ENCODE measurements at regions not wholly inside any gene's neighbourhood (a gene's known extent, or its start where the extent isn't known, plus 50 kb on each side); places are given as distances from the start of the nearest gene placed in this dataset.
"Not testable (repeated sequence)": the region's sequence is repeated elsewhere in the genome, so short reads cannot be mapped to it uniquely, and the experiment has no call there.

GRCh38 chr7:45415265-45415664, 158.9 kb upstream of the ADCY1 start:
- FAIRE-seq (no peak), DNase-seq (ENCODE audit: insufficient read length) (no peak)
- no peak for TF ChIP-seq TAF1 (IDR thresholded peaks at IDR 0.05; ENCODE audit: borderline replicate concordance, low read depth, low read length)

- no peak for TF ChIP-seq POLR2AphosphoS5 (IDR thresholded peaks at IDR 0.05; ENCODE audit: low read depth, low read length)
- no peak for TF ChIP-seq TAF1 (IDR thresholded peaks at IDR 0.05; ENCODE audit: borderline replicate concordance, low read depth, low read length)
- TF ChIP-seq POLR2A (IDR thresholded peaks at IDR 0.05; ENCODE audit: low read depth, low read length): no peak
- DNase-seq (ENCODE audit: insufficient read length) (no peak), FAIRE-seq (peak; percentile 61)
Measured at GRCh38 chr7:45416846-45417245, 157.3 kb upstream of the ADCY1 start.

- TF ChIP-seq POLR2AphosphoS5 (IDR thresholded peaks at IDR 0.05; ENCODE audit: low read depth, low read length) (no peak), POLR2A (IDR thresholded peaks at IDR 0.05; ENCODE audit: low read depth, low read length) (no peak), TAF1 (IDR thresholded peaks at IDR 0.05; ENCODE audit: borderline replicate concordance, low read depth, low read length) (no peak)
- FAIRE-seq (peak; percentile 67), DNase-seq (ENCODE audit: insufficient read length) (no peak)
Measured at GRCh38 chr7:45417268-45417667, 156.9 kb upstream of the ADCY1 start.

DNA sequence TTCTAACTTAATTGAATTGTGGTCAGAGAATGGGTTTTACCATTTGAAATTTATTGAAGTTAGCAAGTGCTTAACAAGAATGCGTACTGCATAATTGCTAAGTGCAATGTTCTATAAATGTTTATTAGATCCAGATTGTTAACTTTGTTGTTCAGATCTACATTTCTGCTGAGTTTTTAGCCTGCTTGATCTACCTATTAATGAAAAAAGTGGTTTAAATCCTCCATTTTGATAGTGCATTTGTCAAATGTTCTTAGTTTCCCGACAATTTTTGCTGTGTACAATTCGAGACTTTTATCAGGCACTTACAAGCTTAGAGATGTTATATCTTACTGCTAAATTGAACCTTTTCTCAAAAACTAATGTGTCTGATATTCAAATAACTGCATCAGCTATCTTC, 156.4 kb upstream of the ADCY1 start:
- TF ChIP-seq POLR2A (IDR thresholded peaks at IDR 0.05; ENCODE audit: low read depth, low read length) (no peak), TAF1 (IDR thresholded peaks at IDR 0.05; ENCODE audit: borderline replicate concordance, low read depth, low read length) (no peak), POLR2AphosphoS5 (IDR thresholded peaks at IDR 0.05; ENCODE audit: low read depth, low read length) (no peak)
- FAIRE-seq (no peak), DNase-seq (ENCODE audit: insufficient read length) (no peak)

GRCh38 chr7:45420843-45421495, 153.2 kb upstream of the ADCY1 start:
- TF ChIP-seq POLR2A (IDR thresholded peaks at IDR 0.05; ENCODE audit: low read depth, low read length) (no peak), POLR2AphosphoS5 (IDR thresholded peaks at IDR 0.05; ENCODE audit: low read depth, low read length) (no peak), TAF1 (IDR thresholded peaks at IDR 0.05; ENCODE audit: borderline replicate concordance, low read depth, low read length) (no peak)
- no peak for DNase-seq (ENCODE audit: insufficient read length)
- peak; percentile 73 for FAIRE-seq

DNA sequence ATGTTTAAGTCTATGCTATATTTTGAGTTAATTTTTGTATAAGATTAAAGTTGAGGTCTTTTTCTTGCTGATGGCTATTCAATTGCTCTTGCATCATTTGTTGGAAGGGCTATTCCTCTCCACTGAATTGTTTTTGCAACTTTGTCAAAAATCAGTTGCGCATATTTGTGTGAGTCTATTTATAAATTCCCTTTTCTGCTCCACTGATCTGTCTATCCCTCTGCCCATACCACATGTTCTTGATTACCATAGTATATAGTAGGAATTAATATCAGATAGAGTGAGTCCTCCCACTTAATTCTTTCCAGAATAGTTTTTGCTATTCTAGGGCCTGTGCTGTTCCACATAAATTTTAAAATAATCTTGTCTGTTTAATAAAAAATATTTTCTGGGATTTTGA, 152.4 kb upstream of the ADCY1 start:
- no peak for TF ChIP-seq POLR2AphosphoS5 (IDR thresholded peaks at IDR 0.05; ENCODE audit: low read depth, low read length)
- FAIRE-seq (no peak), DNase-seq (ENCODE audit: insufficient read length) (no peak)

GRCh38 chr7:45430397-45430796, 143.8 kb upstream of the ADCY1 start:
- no peak for FAIRE-seq
- no peak for DNase-seq (ENCODE audit: insufficient read length)
- TF ChIP-seq POLR2A (IDR thresholded peaks at IDR 0.05; ENCODE audit: low read depth, low read length): no peak
- no peak for TF ChIP-seq POLR2AphosphoS5 (IDR thresholded peaks at IDR 0.05; ENCODE audit: low read depth, low read length)
- no peak for TF ChIP-seq TAF1 (IDR thresholded peaks at IDR 0.05; ENCODE audit: borderline replicate concordance, low read depth, low read length)

DNA sequence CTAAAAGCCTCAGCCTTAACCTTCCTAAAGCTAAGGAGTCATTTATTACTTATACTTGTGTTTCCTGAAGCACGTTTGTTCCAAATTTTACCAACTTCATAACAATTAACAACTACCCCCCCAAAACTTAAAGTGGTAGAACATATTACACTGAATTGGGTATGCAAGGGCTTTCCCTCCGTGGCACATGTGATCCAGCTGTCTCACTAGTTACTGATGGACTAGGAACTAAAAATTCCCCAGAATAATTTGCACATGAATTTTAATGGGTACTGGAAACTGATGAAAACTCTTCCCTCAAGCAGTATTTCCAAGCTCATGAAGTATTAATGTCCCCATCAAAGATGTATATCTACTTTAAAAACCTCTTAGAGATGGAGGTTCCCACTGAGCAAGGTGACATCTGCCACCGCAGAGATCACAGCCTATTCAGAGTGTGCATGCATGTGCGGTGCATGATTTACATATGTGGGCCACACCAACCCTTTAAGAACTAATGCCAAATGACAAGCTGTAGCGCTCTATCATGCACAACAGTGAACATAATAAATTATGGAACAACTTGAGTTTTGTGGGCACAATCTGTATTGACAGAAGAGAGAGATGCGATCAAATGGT, 139.9 kb upstream of the ADCY1 start:
- DNase-seq (ENCODE audit: insufficient read length) (no peak), FAIRE-seq (no peak)
- TF ChIP-seq TAF1 (IDR thresholded peaks at IDR 0.05; ENCODE audit: borderline replicate concordance, low read depth, low read length): no peak
- no peak for TF ChIP-seq POLR2A (IDR thresholded peaks at IDR 0.05; ENCODE audit: low read depth, low read length)
- TF ChIP-seq POLR2AphosphoS5 (IDR thresholded peaks at IDR 0.05; ENCODE audit: low read depth, low read length): no peak

DNA sequence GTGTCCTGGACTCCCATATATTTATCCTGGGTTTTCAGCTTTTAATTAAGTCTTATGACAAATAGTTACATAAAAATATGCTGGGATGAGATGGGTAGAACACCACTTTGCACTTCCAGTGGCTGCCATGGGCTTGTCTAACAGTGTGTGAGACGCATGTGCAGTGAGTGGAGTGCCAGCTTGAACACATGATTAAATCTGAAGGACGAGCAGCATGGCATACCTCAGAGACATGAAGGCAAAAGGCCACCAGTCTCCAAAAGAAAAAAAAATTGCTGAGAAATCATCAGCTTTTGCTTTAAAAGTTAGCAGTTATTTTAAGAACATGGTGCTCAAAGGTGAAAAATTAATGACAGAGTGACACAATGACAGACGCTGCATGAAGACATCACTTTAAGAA, 139.0 kb upstream of the ADCY1 start:
- no peak for FAIRE-seq
- no peak for DNase-seq (ENCODE audit: insufficient read length)
- TF ChIP-seq POLR2AphosphoS5 (IDR thresholded peaks at IDR 0.05; ENCODE audit: low read depth, low read length) (no peak), POLR2A (IDR thresholded peaks at IDR 0.05; ENCODE audit: low read depth, low read length) (no peak), TAF1 (IDR thresholded peaks at IDR 0.05; ENCODE audit: borderline replicate concordance, low read depth, low read length) (no peak)

GRCh38 chr7:45435846-45436245, 138.3 kb upstream of the ADCY1 start:
- TF ChIP-seq POLR2AphosphoS5 (IDR thresholded peaks at IDR 0.05; ENCODE audit: low read depth, low read length): no peak
- TF ChIP-seq TAF1 (IDR thresholded peaks at IDR 0.05; ENCODE audit: borderline replicate concordance, low read depth, low read length): no peak
- TF ChIP-seq POLR2A (IDR thresholded peaks at IDR 0.05; ENCODE audit: low read depth, low read length): no peak
- FAIRE-seq: no peak
- DNase-seq (ENCODE audit: insufficient read length): no peak

GRCh38 chr7:45440776-45441175, 133.4 kb upstream of the ADCY1 start:
- not testable (repeated sequence) for FAIRE-seq; DNase-seq (ENCODE audit: insufficient read length)

- TF ChIP-seq POLR2AphosphoS5 (IDR thresholded peaks at IDR 0.05; ENCODE audit: low read depth, low read length) (no peak), TAF1 (IDR thresholded peaks at IDR 0.05; ENCODE audit: borderline replicate concordance, low read depth, low read length) (no peak), POLR2A (IDR thresholded peaks at IDR 0.05; ENCODE audit: low read depth, low read length) (no peak)
- DNase-seq (ENCODE audit: insufficient read length) (no peak), FAIRE-seq (peak; percentile 81)
Measured at GRCh38 chr7:45443263-45443662, 130.9 kb upstream of the ADCY1 start.

Measured in GM12892 (cell line).